Fibroblast of skin of scalp (primary cell): ENCODE measurements at regions not wholly inside any gene's neighbourhood (a gene's known extent, or its start where the extent isn't known, plus 50 kb on each side); places are given as distances from the start of the nearest gene placed in this dataset.
"Not testable (repeated sequence)": the region's sequence is repeated elsewhere in the genome, so short reads cannot be mapped to it uniquely, and the experiment has no call there.

Experiments
- DNase-seq: peaks from one replicate; pipeline ENCODE4 v3.0.0-alpha.2; 2013

DNA sequence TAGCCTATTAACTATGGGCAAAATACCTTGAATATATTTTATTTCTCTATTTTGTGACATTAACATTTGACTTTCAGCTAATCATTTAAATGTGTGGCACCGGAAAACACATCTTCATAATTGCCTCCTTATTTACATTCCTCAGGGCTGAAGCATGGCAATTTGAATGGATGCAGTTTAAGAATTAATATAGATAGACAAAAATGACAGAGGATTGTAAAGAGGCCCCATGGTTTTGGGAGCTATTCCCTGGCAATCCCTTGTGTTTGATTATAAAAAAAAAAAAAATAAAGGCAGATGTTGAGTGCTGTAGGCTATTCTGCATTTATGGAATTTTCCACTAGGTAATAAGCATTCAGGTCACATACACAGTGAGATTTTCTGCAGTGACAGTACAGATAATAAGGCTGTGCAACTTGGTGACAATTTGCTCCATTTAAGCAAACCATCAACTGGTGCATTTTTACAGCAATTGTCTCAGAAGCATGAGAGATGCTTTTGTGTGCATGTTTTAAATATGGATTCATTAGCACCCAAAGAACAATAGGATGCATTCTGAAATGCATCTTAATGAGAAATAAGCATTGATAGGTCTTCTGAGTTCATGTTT, 123.2 kb upstream of the SLC38A4 start:
- no peak for DNase-seq

DNA sequence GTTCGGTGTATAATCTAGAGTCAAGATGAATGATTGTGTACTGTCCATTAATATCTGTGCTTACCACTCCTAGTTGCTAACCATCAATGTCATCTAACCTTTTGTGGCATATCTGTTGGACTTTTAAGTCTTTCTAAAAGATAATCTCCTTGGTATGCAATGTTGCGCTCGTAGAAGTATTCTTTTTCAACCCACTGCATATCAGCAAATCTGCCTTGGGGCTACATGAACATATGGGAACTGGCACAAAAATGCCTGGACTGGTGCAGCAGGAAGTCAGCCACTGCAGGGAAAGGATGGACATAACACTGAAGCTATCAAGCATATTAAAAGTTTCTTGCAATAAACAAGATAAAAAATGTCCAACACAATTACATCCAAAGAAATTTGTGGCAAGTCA, 124.3 kb upstream of the SLC38A4 start:
- no peak for DNase-seq

GRCh38 chr12:46952880-46953483, 126.4 kb upstream of the PCED1B start:
- DNase-seq: no peak

GRCh38 chr12:46956451-46957035, 122.9 kb upstream of the PCED1B start:
- peak; percentile 57 for DNase-seq

- DNase-seq: no peak
Measured at GRCh38 chr12:46958053-46958452, 121.4 kb upstream of the PCED1B start.

DNA sequence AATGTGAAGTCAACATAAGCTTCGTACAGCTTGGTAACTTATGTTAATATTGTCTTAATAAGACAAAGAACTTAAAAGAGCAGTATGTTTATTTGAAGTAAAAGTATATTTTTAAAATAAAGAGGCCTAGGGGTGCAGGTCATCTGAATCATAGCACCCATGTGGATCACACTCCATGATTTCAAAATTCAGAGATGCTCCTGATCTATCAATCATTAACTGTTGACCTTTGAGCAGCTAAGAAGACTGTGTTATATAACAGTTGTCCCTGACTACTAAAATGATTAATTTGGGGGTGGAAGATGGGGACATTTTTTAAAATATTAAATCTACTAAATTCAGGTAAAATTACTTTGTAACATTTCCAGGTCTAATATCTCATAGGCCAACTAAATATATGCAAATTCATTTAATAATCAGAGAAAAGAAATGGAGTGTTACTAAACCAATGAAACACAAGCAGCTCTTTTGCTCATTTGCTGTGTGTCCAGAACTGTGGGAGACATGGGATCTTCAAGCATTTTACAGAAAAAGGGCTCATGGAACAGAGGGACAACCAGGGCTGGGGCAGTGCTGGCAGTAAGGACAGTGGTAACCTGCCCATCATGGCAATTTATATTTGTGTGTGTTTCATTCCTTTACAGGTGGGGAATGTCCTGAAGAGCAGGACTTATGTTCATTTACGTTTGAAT, 120.7 kb upstream of the PCED1B start:
- DNase-seq: no peak

GRCh38 chr12:46959502-46959901, 119.9 kb upstream of the PCED1B start:
- DNase-seq: peak; percentile 84

- no peak for DNase-seq
Measured at GRCh38 chr12:46960681-46961080, 118.7 kb upstream of the PCED1B start.

- no peak for DNase-seq
Measured at GRCh38 chr12:46963191-46963590, 116.2 kb upstream of the PCED1B start.

DNA sequence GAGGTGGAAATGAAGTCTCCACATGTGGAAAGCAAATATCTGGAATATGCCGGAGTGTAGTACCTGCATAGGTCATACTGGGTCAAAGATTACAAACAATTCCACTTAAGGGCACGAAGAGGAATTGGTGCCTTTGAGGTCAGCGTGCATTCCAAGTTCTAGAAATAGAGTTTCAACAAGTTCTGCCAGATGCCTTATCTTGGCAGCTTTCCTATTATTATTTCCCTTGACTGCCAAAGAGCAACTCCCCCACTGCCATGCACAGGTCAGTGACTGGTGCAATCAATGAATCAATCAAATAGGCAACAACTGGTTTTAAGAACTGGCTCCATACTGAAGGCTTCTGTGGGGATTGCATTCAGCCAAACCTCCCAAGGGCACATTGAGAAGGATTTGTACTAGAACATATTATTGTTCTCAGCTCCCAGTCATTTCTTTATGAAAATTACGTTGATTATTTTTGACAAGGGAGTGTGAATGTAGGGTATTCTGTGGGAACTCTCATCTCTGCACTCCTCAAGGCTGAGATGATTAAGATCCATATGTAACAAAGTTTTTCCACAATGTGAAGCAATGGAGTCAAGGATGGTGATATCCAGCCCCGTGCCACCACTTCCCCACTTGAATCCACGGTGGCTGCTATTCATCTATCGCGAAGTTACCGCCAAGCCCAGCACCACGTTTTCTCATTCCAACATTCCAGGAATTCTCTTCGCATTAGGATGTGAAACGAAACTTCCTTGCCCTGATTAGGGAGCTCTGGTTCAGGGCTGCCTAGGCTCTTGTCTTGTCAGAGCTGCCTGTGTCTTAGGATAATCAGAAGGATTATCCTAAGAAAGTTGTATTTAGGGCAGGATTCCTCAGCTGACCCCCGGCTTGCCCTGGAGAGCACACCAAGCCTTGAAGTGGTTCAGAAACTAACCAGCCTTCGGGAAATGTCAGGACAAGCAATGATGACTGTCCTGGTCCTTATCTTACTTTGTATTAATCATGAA, 115.1 kb upstream of the PCED1B start:
- DNase-seq: peak; percentile 84

DNA sequence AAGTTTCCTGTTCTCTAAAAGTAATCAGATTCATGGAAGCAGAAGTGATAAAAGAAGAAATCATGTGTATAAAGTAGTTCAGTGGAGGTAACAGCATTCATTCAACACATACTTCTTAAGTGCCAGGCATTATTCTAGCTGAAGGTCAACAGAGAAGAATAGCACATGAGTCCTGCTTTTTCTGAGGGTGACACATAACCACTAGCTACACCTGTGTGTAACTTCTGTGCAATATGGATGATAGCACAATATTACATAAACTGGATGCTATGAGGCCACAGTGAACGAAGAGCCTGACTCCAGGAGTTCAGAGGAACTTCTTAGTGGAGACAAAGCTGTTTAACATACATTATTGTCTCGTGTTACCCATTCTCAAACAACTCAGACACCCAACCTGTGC, 114.3 kb upstream of the PCED1B start:
- no peak for DNase-seq

DNA sequence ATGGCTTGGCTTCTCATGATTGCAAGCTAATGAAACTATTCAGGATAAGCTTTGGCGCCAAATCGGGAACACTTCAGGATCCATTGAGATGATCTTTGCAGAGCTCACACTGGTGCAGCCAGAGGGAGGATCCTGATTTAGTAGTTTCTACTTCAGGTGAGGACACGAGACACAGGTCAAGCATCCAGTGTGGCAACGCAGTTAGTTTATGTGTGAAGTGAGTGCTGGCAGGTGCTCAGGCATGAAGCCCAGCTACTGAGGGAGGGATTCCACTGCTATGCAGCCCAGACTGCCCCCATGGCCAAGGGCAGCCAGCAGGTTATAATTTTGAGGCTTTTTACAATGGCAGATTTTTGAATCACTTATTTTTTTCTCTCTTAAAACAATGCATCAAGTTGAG, 113.5 kb upstream of the PCED1B start:
- no peak for DNase-seq

DNA sequence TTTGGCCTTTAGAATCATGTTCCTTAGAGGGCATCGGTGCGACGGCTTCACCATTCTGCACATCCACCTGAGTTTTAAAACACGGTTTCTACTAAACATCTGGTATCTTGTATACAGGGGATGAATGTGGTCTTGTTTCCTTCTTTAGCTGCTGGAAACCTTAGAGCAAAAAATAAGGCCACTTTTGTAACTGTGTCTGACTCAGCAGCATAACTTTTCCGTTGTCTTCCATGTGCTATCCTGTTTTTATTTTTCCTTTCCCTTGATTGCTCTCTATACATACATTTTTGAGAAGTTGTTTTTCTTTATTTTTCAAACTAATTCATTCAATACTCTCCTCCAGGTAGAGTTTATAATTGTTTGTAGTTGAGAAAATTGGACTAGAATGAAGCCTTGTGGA, 108.8 kb upstream of the PCED1B start:
- no peak for DNase-seq

- DNase-seq: not testable (repeated sequence)
Measured at GRCh38 chr12:46973937-46974336, 105.5 kb upstream of the PCED1B start.

DNA sequence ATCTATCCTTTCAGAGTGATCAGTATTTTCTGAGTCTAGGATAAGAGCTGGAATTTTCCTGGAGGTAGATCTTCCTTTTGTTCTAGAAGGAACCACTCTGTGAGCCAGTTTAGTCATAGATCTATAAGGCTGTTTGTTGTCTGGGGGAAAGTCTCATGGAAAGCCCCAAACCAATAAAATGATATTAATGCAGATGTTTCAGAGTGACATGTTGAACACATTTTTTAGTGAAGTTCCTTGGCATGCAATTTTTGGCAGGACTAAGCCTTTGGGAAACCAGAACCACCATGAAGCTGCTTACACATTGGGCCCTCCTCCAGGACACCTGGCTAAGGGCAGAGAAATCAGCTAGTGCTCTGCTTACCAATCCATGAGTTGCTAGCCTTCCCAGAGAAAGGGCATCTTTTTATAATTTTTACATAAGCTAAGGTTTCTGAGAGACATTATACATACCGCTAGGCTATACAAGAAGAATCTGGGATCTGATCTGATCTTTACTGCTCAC, 101.5 kb upstream of the PCED1B start:
- DNase-seq: no peak

DNA sequence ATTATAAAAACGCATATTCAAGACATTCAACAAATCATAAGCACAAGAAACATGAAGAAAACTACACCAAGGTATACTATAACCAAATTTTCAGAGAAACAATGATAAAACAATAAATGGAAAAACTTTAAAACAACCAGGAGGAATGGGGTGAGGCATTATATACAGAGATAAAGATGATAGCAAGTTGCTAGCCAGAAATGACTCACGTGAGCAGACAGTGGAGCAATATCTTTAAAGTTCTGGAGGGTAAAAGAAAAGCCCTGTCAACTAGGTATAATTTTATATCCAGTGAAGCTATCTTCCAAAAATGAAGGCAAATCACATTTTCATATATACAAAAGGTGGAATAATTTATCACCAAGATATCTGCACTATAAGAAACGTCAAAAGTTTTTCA, 97.8 kb upstream of the PCED1B start:
- no peak for DNase-seq

- DNase-seq: no peak
Measured at GRCh38 chr12:46982629-46983392, 96.6 kb upstream of the PCED1B start.

- DNase-seq: no peak
Measured at GRCh38 chr12:46983393-46983793, 96.0 kb upstream of the PCED1B start.

DNA sequence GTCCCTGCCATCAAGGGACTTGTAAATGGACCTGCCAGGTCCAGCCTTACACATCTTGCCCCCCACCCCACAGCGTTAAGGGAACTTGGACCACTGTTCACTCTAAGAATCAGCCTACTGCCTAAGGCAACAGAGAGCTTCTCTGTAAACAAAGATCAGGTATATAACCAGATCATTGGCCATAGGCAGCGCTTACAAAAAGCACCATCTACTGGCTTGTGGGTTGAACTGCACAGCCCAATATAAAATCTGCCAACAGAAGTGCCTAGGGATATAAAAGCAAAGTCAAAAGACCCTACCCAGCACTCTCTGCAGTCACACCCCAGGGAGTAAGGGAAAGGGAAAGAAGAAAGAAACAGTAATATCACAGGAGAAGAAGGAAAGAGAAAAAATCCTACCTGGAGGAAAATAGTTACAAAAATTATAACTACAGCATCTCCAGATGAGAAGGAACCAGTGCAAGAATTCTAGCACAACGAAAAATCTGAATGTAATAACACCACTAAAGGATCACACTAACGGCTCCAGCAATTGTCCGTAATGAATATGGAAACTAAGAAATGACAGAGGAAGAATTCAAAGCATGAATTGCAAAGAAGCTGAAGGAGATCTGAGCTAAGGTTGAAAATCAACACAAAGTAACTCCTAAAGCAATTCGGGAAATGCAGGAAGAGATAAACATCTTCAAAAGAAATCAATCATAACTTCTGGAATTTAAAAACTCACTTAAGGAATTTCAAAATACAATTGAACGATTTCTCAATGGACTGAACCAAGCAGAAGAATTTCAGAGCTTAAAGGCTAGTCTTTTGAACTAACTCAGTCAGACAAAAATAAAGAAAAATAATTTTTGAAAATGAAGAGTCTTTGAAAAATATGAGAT, 95.2 kb upstream of the PCED1B start:
- peak; percentile 69 for DNase-seq

GRCh38 chr12:46985816-46986215, 93.6 kb upstream of the PCED1B start:
- no peak for DNase-seq
